ENCODE measurements at regions not wholly inside any gene's neighbourhood (a gene's known extent, or its start where the extent isn't known, plus 50 kb on each side); places are given as distances from the start of the nearest gene placed in this dataset.
"Not testable (repeated sequence)": the region's sequence is repeated elsewhere in the genome, so short reads cannot be mapped to it uniquely, and the experiment has no call there.

DNA sequence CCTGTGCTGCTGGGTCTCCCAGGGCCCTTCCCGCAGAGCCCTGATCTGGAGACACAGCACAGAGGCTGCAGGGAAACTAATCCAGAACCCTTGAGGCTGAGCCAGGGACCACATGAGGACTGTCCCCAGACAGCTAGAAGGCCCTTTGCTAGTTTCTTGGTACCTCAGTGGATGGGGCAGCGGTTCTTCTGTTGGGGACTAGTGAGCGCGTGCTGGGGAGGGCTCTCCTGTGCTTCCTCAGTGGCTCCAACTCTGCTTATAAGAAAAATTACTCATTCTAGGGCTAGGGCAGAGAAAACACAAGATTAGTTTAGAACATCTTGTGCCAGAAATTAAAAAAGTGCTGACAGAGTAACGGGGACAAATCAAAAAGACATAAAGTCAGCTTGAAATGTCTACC is 116.5 kb upstream of the CTSV start:
- POLR2A ChIA-PET (ENCODE audit: unreplicated experiment); H3F3A ChIP-seq (ENCODE audit: low read length, unreplicated experiment); BruUV-seq (replicated peaks); H3K27ac ChIP-seq (ENCODE audit: low read length); H3K9ac ChIP-seq (ENCODE audit: low read length); H3K27me3 ChIP-seq (ENCODE audit: low read length); H3K36me3 ChIP-seq (ENCODE audit: low read depth, low read length); intact Hi-C loops (cut with micrococcal nuclease); H3K4me1 ChIP-seq (ENCODE audit: insufficient read depth, low read length); CTCF ChIA-PET; H3K9me3 ChIP-seq (ENCODE audit: low read length); H3K9me2 ChIP-seq (replicated peaks; ENCODE audit: low read length); DNase-seq; ATAC-seq; H3K4me3 ChIP-seq (ENCODE audit: low read length); H3K79me2 ChIP-seq (ENCODE audit: low read length); H2AFZ ChIP-seq (ENCODE audit: low read length); H3K4me2 ChIP-seq (ENCODE audit: low read length); H4K20me1 ChIP-seq (ENCODE audit: low read length): not testable (repeated sequence)

- H3K27ac ChIP-seq (ENCODE audit: low read length), result no peak overlapping the region
- no peaks in the 10 kb centered on the region for H3K9me3 ChIP-seq (ENCODE audit: low read length)
- H3K4me2 ChIP-seq (ENCODE audit: low read length), result no peak overlapping the region
- intact Hi-C loops (cut with micrococcal nuclease), result no loop called here
- H2AFZ ChIP-seq (ENCODE audit: low read length), result no peak overlapping the region
- H3K9me2 ChIP-seq (replicated peaks; ENCODE audit: low read length), result no peaks in the 10 kb centered on the region
- ChIA-PET CTCF (no interaction called here), POLR2A (ENCODE audit: unreplicated experiment) (no interaction called here)
- H3F3A ChIP-seq (ENCODE audit: low read length, unreplicated experiment), result no peaks in the 10 kb centered on the region
- no peak overlapping the region for H3K9ac ChIP-seq (ENCODE audit: low read length)
- no peak for DNase-seq
- no peaks in the 10 kb centered on the region for H3K36me3 ChIP-seq (ENCODE audit: low read depth, low read length)
- no peaks in the 10 kb centered on the region for H3K79me2 ChIP-seq (ENCODE audit: low read length)
- no TSS peak for BruUV-seq (replicated peaks)
- H3K4me3 ChIP-seq (ENCODE audit: low read length), result no peak overlapping the region
- H3K4me1 ChIP-seq (ENCODE audit: insufficient read depth, low read length), result no peaks in the 10 kb centered on the region
- no peak for ATAC-seq
- H4K20me1 ChIP-seq (ENCODE audit: low read length), result no peaks in the 10 kb centered on the region
- TF ChIP-seq, protein P1, sequence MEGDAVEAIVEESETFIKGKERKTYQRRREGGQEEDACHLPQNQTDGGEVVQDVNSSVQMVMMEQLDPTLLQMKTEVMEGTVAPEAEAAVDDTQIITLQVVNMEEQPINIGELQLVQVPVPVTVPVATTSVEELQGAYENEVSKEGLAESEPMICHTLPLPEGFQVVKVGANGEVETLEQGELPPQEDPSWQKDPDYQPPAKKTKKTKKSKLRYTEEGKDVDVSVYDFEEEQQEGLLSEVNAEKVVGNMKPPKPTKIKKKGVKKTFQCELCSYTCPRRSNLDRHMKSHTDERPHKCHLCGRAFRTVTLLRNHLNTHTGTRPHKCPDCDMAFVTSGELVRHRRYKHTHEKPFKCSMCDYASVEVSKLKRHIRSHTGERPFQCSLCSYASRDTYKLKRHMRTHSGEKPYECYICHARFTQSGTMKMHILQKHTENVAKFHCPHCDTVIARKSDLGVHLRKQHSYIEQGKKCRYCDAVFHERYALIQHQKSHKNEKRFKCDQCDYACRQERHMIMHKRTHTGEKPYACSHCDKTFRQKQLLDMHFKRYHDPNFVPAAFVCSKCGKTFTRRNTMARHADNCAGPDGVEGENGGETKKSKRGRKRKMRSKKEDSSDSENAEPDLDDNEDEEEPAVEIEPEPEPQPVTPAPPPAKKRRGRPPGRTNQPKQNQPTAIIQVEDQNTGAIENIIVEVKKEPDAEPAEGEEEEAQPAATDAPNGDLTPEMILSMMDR (conservative IDR thresholded peaks at IDR 0.05; ENCODE audit: low read depth, low read length), result no peak
- TF ChIP-seq EZH2 (IDR thresholded peaks at IDR 0.05; ENCODE audit: low read length, unreplicated experiment) (no peak), EZH2phosphoT487 (IDR thresholded peaks at IDR 0.05; ENCODE audit: borderline replicate concordance, low read length) (no peak)
- no peaks in the 10 kb centered on the region for H3K27me3 ChIP-seq (ENCODE audit: low read length)
Measured at GRCh38 chr9:97153967-97154366, 115.0 kb upstream of the CTSV start.

- H2AFZ ChIP-seq (ENCODE audit: low read length); H3K4me3 ChIP-seq (ENCODE audit: low read length); H3K9me2 ChIP-seq (replicated peaks; ENCODE audit: low read length); H3F3A ChIP-seq (ENCODE audit: low read length, unreplicated experiment); H3K27me3 ChIP-seq (ENCODE audit: low read length); H3K4me2 ChIP-seq (ENCODE audit: low read length); CTCF ChIA-PET; ATAC-seq; H3K79me2 ChIP-seq (ENCODE audit: low read length); H4K20me1 ChIP-seq (ENCODE audit: low read length); H3K9me3 ChIP-seq (ENCODE audit: low read length); H3K27ac ChIP-seq (ENCODE audit: low read length); H3K9ac ChIP-seq (ENCODE audit: low read length); POLR2A ChIA-PET (ENCODE audit: unreplicated experiment); DNase-seq; H3K4me1 ChIP-seq (ENCODE audit: insufficient read depth, low read length); H3K36me3 ChIP-seq (ENCODE audit: low read depth, low read length); BruUV-seq (replicated peaks); intact Hi-C loops (cut with micrococcal nuclease): not testable (repeated sequence)
- TF ChIP-seq, protein P1 (conservative IDR thresholded peaks at IDR 0.05; ENCODE audit: low read depth, low read length), result 0 out of 2 replicates have a peak, but pooled peaks have one; percentile 15
Measured at GRCh38 chr9:97153160-97153559, 114.2 kb upstream of the CTSV start.

DNA sequence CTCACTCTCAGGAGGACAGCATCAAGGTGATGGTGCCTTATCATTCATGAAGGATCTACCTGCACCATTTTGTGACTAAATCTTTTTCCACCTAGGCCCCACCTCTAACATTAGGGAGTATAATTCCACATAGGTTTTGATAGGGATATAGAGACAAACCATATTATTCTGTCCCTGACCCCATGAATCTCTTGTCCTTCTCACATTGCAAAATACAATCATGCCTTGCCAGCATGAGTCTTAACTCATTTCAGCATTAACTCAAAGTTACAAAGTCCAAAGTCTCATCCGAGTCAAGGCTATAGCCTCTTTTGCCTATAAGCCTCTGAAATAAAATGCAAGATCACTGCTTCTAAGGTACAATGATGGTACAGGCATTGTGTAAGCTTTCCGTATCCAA is 111.5 kb upstream of the CTSV start:
- BruUV-seq (replicated peaks); H3F3A ChIP-seq (ENCODE audit: low read length, unreplicated experiment); intact Hi-C loops (cut with micrococcal nuclease); ATAC-seq; H3K79me2 ChIP-seq (ENCODE audit: low read length); H3K4me1 ChIP-seq (ENCODE audit: insufficient read depth, low read length); H3K4me2 ChIP-seq (ENCODE audit: low read length); DNase-seq; H3K9me3 ChIP-seq (ENCODE audit: low read length); H3K9ac ChIP-seq (ENCODE audit: low read length); POLR2A ChIA-PET (ENCODE audit: unreplicated experiment); H3K27ac ChIP-seq (ENCODE audit: low read length); H3K9me2 ChIP-seq (replicated peaks; ENCODE audit: low read length); H3K4me3 ChIP-seq (ENCODE audit: low read length); H2AFZ ChIP-seq (ENCODE audit: low read length); H3K36me3 ChIP-seq (ENCODE audit: low read depth, low read length); H4K20me1 ChIP-seq (ENCODE audit: low read length); CTCF ChIA-PET; H3K27me3 ChIP-seq (ENCODE audit: low read length): not testable (repeated sequence)

DNA sequence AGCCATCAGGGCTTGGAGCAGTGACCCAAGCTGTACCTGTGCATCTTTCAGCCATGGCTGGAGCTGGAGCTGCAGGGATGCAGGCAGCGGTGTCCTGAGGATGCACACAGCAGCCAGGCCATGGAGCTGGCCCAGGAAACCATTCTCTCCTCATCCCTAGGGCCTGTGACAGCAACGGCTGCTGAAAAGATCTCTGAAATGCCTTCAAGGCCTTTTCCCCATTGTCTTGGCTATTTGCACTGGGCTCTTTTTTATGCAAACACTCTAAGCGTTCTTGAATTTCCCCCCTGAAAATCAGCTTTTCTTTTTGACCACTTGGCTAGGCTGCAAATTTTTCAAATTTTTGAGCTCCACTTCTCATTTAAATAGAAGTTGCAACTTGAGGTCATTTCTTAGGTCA is 109.5 kb upstream of the CTSV start:
- H2AFZ ChIP-seq (ENCODE audit: low read length); intact Hi-C loops (cut with micrococcal nuclease); H3K4me3 ChIP-seq (ENCODE audit: low read length): not testable (repeated sequence)

More for the DNA sequence above, 109.5 kb upstream of the CTSV start:
- H3K9me2 ChIP-seq (replicated peaks; ENCODE audit: low read length); DNase-seq; H3K4me2 ChIP-seq (ENCODE audit: low read length); ATAC-seq; H3K27me3 ChIP-seq (ENCODE audit: low read length); POLR2A ChIA-PET (ENCODE audit: unreplicated experiment); H3K27ac ChIP-seq (ENCODE audit: low read length); H3K79me2 ChIP-seq (ENCODE audit: low read length); H3K4me1 ChIP-seq (ENCODE audit: insufficient read depth, low read length); BruUV-seq (replicated peaks); CTCF ChIA-PET; H4K20me1 ChIP-seq (ENCODE audit: low read length); H3K36me3 ChIP-seq (ENCODE audit: low read depth, low read length); H3F3A ChIP-seq (ENCODE audit: low read length, unreplicated experiment); H3K9me3 ChIP-seq (ENCODE audit: low read length); H3K9ac ChIP-seq (ENCODE audit: low read length): not testable (repeated sequence)
